ENCODE measurements at regions not wholly inside any gene's neighbourhood (a gene's known extent, or its start where the extent isn't known, plus 50 kb on each side); places are given as distances from the start of the nearest gene placed in this dataset.

GRCh38 chr12:4850857-4851380 lies 58.8 kb upstream of the KCNA1 start:
- no peak for DNase-seq (ENCODE audit: extremely low read depth, low read depth)
- TF ChIP-seq CTCF (IDR thresholded peaks at IDR 0.05; ENCODE audit: low read depth, low read length) = no peak

- DNase-seq (ENCODE audit: extremely low read depth, low read depth) = no peak
- TF ChIP-seq CTCF (IDR thresholded peaks at IDR 0.05; ENCODE audit: low read depth, low read length) = no peak
Observed at GRCh38 chr12:4852308-4852707, 57.4 kb upstream of the KCNA1 start.

- no peak for DNase-seq (ENCODE audit: extremely low read depth, low read depth)
- TF ChIP-seq CTCF (IDR thresholded peaks at IDR 0.05; ENCODE audit: low read depth, low read length) = no peak
Observed at GRCh38 chr12:4852911-4853310, 56.8 kb upstream of the KCNA1 start.

- peak; percentile 77 for TF ChIP-seq CTCF (IDR thresholded peaks at IDR 0.05; ENCODE audit: low read depth, low read length)
- DNase-seq (ENCODE audit: extremely low read depth, low read depth) = peak; percentile 36
Observed at GRCh38 chr12:4855121-4855924, 54.4 kb upstream of the KCNA1 start.

- DNase-seq (ENCODE audit: extremely low read depth, low read depth) = no peak
- TF ChIP-seq CTCF (IDR thresholded peaks at IDR 0.05; ENCODE audit: low read depth, low read length) = no peak
Observed at GRCh38 chr12:4856596-4856995, 53.1 kb upstream of the KCNA1 start.

GRCh38 chr12:4857472-4858291 lies 52.0 kb upstream of the KCNA1 start:
- peak; percentile 96 for TF ChIP-seq CTCF (IDR thresholded peaks at IDR 0.05; ENCODE audit: low read depth, low read length)

GRCh38 chr12:4858386-4858785 lies 51.3 kb upstream of the KCNA1 start:
- DNase-seq (ENCODE audit: extremely low read depth, low read depth) = no peak
- no peak for TF ChIP-seq CTCF (IDR thresholded peaks at IDR 0.05; ENCODE audit: low read depth, low read length)

More at GRCh38 chr12:4857472-4858291, 52.0 kb upstream of the KCNA1 start:
- peak; percentile 27 for DNase-seq (ENCODE audit: extremely low read depth, low read depth)

Data from AG09319 (cell line).